ENCODE measurements at regions not wholly inside any gene's neighbourhood (a gene's known extent, or its start where the extent isn't known, plus 50 kb on each side); places are given as distances from the start of the nearest gene placed in this dataset.
A peak's percentile ranks its signal among the peaks of the same experiment; 100 is the strongest.

GRCh38 chr1:238772322-238772721 lies 614.0 kb upstream of the CHRM3 start:
- FAIRE-seq (no peak), DNase-seq (ENCODE audit: low read depth) (peak; percentile 11)
- Histone ChIP-seq H3K36me3 (ENCODE audit: control insufficient read depth, insufficient read depth, low read length) (no peaks in the 10 kb centered on the region), H3K27me3 (ENCODE audit: control insufficient read depth, insufficient read depth, low read length) (no peaks in the 10 kb centered on the region), H3K4me3 (ENCODE audit: low read depth, low read length) (no peak overlapping the region)
- TF ChIP-seq, protein P1, sequence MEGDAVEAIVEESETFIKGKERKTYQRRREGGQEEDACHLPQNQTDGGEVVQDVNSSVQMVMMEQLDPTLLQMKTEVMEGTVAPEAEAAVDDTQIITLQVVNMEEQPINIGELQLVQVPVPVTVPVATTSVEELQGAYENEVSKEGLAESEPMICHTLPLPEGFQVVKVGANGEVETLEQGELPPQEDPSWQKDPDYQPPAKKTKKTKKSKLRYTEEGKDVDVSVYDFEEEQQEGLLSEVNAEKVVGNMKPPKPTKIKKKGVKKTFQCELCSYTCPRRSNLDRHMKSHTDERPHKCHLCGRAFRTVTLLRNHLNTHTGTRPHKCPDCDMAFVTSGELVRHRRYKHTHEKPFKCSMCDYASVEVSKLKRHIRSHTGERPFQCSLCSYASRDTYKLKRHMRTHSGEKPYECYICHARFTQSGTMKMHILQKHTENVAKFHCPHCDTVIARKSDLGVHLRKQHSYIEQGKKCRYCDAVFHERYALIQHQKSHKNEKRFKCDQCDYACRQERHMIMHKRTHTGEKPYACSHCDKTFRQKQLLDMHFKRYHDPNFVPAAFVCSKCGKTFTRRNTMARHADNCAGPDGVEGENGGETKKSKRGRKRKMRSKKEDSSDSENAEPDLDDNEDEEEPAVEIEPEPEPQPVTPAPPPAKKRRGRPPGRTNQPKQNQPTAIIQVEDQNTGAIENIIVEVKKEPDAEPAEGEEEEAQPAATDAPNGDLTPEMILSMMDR (IDR thresholded peaks at IDR 0.05; ENCODE audit: insufficient read depth, low read length, severe bottlenecking), result no peak

DNA sequence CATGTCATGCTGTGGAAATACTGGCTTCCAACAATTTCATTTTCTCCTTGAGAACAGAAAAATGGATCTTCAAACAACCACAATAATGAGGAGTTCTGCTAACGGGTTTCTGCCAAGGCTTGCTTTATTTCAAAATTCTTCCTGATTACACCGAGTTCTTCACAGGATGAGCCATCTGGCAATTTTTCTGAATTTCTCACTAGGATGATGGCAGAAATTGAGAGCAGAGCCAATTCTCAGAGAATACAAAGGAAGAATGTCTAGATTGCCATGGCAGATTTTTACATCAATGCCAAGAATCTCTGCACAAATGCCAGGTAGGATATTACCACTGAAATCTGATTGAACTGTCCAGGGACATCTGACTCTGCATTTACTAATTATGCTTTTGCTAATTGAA lies 619.0 kb upstream of the CHRM3 start:
- DNase-seq (ENCODE audit: low read depth) (no peak), FAIRE-seq (no peak)
- H3K36me3 ChIP-seq (ENCODE audit: control insufficient read depth, insufficient read depth, low read length), result no peaks in the 10 kb centered on the region
- no peak overlapping the region for H3K4me3 ChIP-seq (ENCODE audit: low read depth, low read length)
- TF ChIP-seq, protein P1 (IDR thresholded peaks at IDR 0.05; ENCODE audit: insufficient read depth, low read length, severe bottlenecking), result no peak
- H3K27me3 ChIP-seq (ENCODE audit: control insufficient read depth, insufficient read depth, low read length), result no peaks in the 10 kb centered on the region

DNA sequence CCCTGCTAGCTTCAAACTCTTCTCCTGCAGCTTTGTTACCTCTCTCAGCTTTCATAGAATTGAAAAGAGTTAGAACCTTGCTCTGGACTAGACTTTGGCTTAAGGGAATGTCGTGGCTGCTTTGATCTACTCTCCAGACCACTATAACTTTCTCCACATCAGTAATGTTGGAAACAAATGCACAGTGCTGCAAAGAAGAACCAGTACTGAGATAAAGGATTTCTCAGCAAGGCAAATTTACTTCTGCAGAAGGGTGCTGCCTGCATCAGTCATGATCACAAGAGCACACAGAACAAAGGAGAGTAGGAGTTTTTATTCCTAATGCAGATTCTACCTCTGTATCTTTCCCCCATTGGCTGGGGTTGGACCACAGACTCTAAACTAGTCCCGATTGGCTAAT lies 621.6 kb upstream of the CHRM3 start:
- Histone ChIP-seq H3K27me3 (ENCODE audit: control insufficient read depth, insufficient read depth, low read length) (no peaks in the 10 kb centered on the region), H3K4me3 (ENCODE audit: low read depth, low read length) (no peak overlapping the region), H3K36me3 (ENCODE audit: control insufficient read depth, insufficient read depth, low read length) (no peaks in the 10 kb centered on the region)
- no peak for FAIRE-seq
- TF ChIP-seq, protein P1 (IDR thresholded peaks at IDR 0.05; ENCODE audit: insufficient read depth, low read length, severe bottlenecking), result no peak
- DNase-seq (ENCODE audit: low read depth), result no peak

GRCh38 chr1:238753252-238753651 lies 633.1 kb upstream of the CHRM3 start:
- no peak overlapping the region for H3K4me3 ChIP-seq (ENCODE audit: low read depth, low read length)
- no peak for DNase-seq (ENCODE audit: low read depth)
- no peak for FAIRE-seq
- TF ChIP-seq, protein P1 (IDR thresholded peaks at IDR 0.05; ENCODE audit: insufficient read depth, low read length, severe bottlenecking), result no peak
- H3K27me3 ChIP-seq (ENCODE audit: control insufficient read depth, insufficient read depth, low read length), result no peaks in the 10 kb centered on the region
- no peaks in the 10 kb centered on the region for H3K36me3 ChIP-seq (ENCODE audit: control insufficient read depth, insufficient read depth, low read length)

GRCh38 chr1:238752327-238752726 lies 634.0 kb upstream of the CHRM3 start:
- H3K36me3 ChIP-seq (ENCODE audit: control insufficient read depth, insufficient read depth, low read length), result no peaks in the 10 kb centered on the region
- FAIRE-seq, result no peak

GRCh38 chr1:238745069-238745468 lies 641.3 kb upstream of the CHRM3 start:
- TF ChIP-seq, protein P1 (IDR thresholded peaks at IDR 0.05; ENCODE audit: insufficient read depth, low read length, severe bottlenecking), result no peak

More at GRCh38 chr1:238752327-238752726, 634.0 kb upstream of the CHRM3 start:
- DNase-seq (ENCODE audit: low read depth), result no peak
- TF ChIP-seq, protein P1 (IDR thresholded peaks at IDR 0.05; ENCODE audit: insufficient read depth, low read length, severe bottlenecking), result no peak
- H3K4me3 ChIP-seq (ENCODE audit: low read depth, low read length), result no peak overlapping the region
- no peaks in the 10 kb centered on the region for H3K27me3 ChIP-seq (ENCODE audit: control insufficient read depth, insufficient read depth, low read length)

More at GRCh38 chr1:238745069-238745468, 641.3 kb upstream of the CHRM3 start:
- no peak overlapping the region for H3K4me3 ChIP-seq (ENCODE audit: low read depth, low read length)
- H3K27me3 ChIP-seq (ENCODE audit: control insufficient read depth, insufficient read depth, low read length), result no peaks in the 10 kb centered on the region
- FAIRE-seq, result no peak
- no peaks in the 10 kb centered on the region for H3K36me3 ChIP-seq (ENCODE audit: control insufficient read depth, insufficient read depth, low read length)
- DNase-seq (ENCODE audit: low read depth), result no peak
